A673 (cell line): ENCODE measurements at regions not wholly inside any gene's neighbourhood (a gene's known extent, or its start where the extent isn't known, plus 50 kb on each side); places are given as distances from the start of the nearest gene placed in this dataset.

Experiments
- BruUV-seq: library from RNA; stranded (reverse); fragments of 400-500 nt; replicated peaks from 2 replicates; lab custom pipeline; 2021; lab: Mats Ljungman, UMichigan
- CTCF ChIA-PET: fragments of 300-600 bp; sonication (Branson Sonifier 250); formaldehyde crosslinking; loops from one replicate; lab custom pipeline; 2022; ENCODE audit warnings: antibody characterized with exemption; lab: Charles Lee
- POLR2A ChIA-PET: fragments of 300-600 bp; sonication (Branson Sonifier 250); formaldehyde crosslinking; loops from one replicate; lab custom pipeline; 2022; ENCODE audit warnings: antibody characterized with exemption; ENCODE audit not compliant: low non-redundant PET; lab: Charles Lee
- DNase-seq: peaks from one replicate; pipeline ENCODE4 v3.0.0-alpha.2; 2015; ENCODE audit warnings: low spot score
- H3K27ac ChIP-seq: fragments of 200-600 bp; sonication (generic); 2 replicates; pipeline ENCODE4 v1.5.1; 2016; ENCODE audit warnings: mixed run types, low read depth, mild to moderate bottlenecking, mixed read lengths, antibody characterized with exemption, low read length; ENCODE audit not compliant: poor library complexity, severe bottlenecking
- H3K27me3 ChIP-seq: fragments of 200-600 bp; sonication (generic); replicated peaks from 2 replicates; pipeline ENCODE4 v1.6.1; 2017; ENCODE audit warnings: mixed run types, low read depth, mild to moderate bottlenecking, mixed read lengths, antibody characterized with exemption, low read length; ENCODE audit not compliant: insufficient read depth, poor library complexity
- H3K36me3 ChIP-seq: fragments of 200-600 bp; sonication (generic); 2 replicates; pipeline ENCODE4 v1.6.1; 2016; ENCODE audit warnings: mixed run types, mild to moderate bottlenecking, mixed read lengths, antibody characterized with exemption, low read length; ENCODE audit not compliant: insufficient read depth, poor library complexity, severe bottlenecking
- H3K4me1 ChIP-seq: fragments of 200-600 bp; sonication (generic); 2 replicates; pipeline ENCODE4 v1.6.1; 2017; ENCODE audit warnings: mixed run types, mild to moderate bottlenecking, mixed read lengths, antibody characterized with exemption, low read length; ENCODE audit not compliant: insufficient read depth, poor library complexity, severe bottlenecking
- H3K4me3 ChIP-seq: fragments of 200-600 bp; sonication (generic); 2 replicates; pipeline ENCODE4 v1.5.1; 2016; ENCODE audit warnings: low read depth, mixed run types, mild to moderate bottlenecking, mixed read lengths, low read length; ENCODE audit not compliant: poor library complexity, severe bottlenecking
- H3K9me3 ChIP-seq: fragments of 200-600 bp; sonication (generic); 2 replicates; pipeline ENCODE4 v1.6.1; 2016; ENCODE audit warnings: mixed run types, low read depth, mild to moderate bottlenecking, mixed read lengths, antibody characterized with exemption, low read length; ENCODE audit not compliant: poor library complexity, severe bottlenecking
- CTCF ChIP-seq: fragments of 300-800, 200-600 bp; sonication (generic); conservative IDR thresholded peaks from 2 replicates; pipeline ENCODE4 v1.5.1; 2017; ENCODE audit warnings: low read depth, mild to moderate bottlenecking, antibody characterized with exemption, low read length, moderate library complexity, mixed read lengths
- EZH2 ChIP-seq: fragments of 200-600 bp; sonication (generic); IDR thresholded peaks from 2 replicates; pipeline ENCODE4 v1.6.1; 2017; ENCODE audit warnings: borderline replicate concordance, low read depth, mild to moderate bottlenecking, mixed read lengths, antibody characterized with exemption, low read length; ENCODE audit not compliant: poor library complexity, severe bottlenecking
- intact Hi-C: fragments of 100-400 bp; cut with micrococcal nuclease; formaldehyde crosslinking; loops from one replicate; pipeline ENCODE4 v1.10.0; 2022; ENCODE audit not compliant: unreplicated experiment

- no TSS peak for BruUV-seq
- TF ChIP-seq EZH2 = no peak
- TF ChIP-seq CTCF = no peak
- CTCF ChIA-PET = no interaction called here
- Histone ChIP-seq H3K27ac (no peak overlapping the region), H3K36me3 (no peaks in the 10 kb centered on the region), H3K27me3 (no peaks in the 10 kb centered on the region), H3K4me1 (no peaks in the 10 kb centered on the region), H3K9me3 (peaks cover 8% of the 10 kb centered on the region), H3K4me3 (no peak overlapping the region)
- intact Hi-C loops = no loop called here
- POLR2A ChIA-PET = no interaction called here
- no peak for DNase-seq
These were observed 346.8 kb upstream of the FAM174A start for GRCh38 chr5:100188339-100188738.

- CTCF ChIA-PET = no interaction called here
- BruUV-seq = no TSS peak
These were observed 349.0 kb upstream of the FAM174A start for GRCh38 chr5:100186181-100186580.

GRCh38 chr5:100182402-100182801 lies 352.8 kb upstream of the FAM174A start:
- Histone ChIP-seq H3K27me3 (no peaks in the 10 kb centered on the region), H3K4me3 (no peak overlapping the region), H3K9me3 (no peaks in the 10 kb centered on the region), H3K36me3 (no peaks in the 10 kb centered on the region), H3K4me1 (no peaks in the 10 kb centered on the region), H3K27ac (no peak overlapping the region)
- ChIA-PET CTCF (no interaction called here), POLR2A (no interaction called here)
- intact Hi-C loops = no loop called here
- DNase-seq = no peak
- TF ChIP-seq CTCF (no peak), EZH2 (no peak)
- BruUV-seq = no TSS peak

More at GRCh38 chr5:100186181-100186580, 349.0 kb upstream of the FAM174A start:
- no peaks in the 10 kb centered on the region for H3K27me3 ChIP-seq
- no peak for DNase-seq
- POLR2A ChIA-PET = no interaction called here
- no peaks in the 10 kb centered on the region for H3K4me1 ChIP-seq
- TF ChIP-seq EZH2 = no peak
- no peak for TF ChIP-seq CTCF
- no peak overlapping the region for H3K4me3 ChIP-seq
- no peaks in the 10 kb centered on the region for H3K36me3 ChIP-seq
- H3K27ac ChIP-seq = no peak overlapping the region
- intact Hi-C loops = no loop called here
- no peaks in the 10 kb centered on the region for H3K9me3 ChIP-seq
